ENCODE measurements at regions not wholly inside any gene's neighbourhood (a gene's known extent, or its start where the extent isn't known, plus 50 kb on each side); places are given as distances from the start of the nearest gene placed in this dataset.

GRCh38 chr16:88292007-88292970 is 90.5 kb upstream of the ZNF469 start:
- no peak for DNase-seq

- no peak for DNase-seq
These were observed 89.7 kb upstream of the ZNF469 start for GRCh38 chr16:88293097-88293496.

GRCh38 chr16:88295671-88296436 is 86.9 kb upstream of the ZNF469 start:
- no peak for DNase-seq

DNA sequence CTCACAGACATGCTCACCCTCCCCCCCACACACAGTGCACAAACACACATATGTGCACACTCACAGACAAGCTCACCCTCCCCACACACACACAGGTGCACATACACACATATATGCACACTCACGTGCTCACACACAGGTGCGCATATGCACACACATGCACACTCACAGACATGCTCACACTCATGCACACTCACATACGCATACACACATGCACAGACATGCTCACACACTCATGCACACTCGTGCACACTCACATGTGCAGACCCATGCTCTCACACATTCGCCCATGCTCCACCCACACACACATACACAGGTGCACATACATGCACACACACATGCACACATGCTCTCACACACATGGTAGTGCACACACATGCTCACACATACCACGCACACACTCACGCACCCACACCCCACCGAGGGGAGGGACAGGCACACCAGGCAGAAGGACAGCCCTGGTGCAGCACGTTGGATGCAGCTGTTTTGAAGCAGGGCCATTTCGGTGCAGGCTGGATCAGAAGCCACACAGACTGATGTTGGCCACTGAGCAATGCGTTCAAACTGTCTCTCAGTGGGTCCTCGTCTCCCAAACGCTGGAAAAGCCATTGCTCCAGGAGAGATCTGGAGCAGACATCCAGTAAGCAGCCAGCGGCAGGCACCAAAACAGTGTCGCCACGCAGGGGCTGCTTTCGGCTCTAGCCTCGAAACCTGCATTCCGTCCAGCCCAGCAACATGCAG is 86.2 kb upstream of the ZNF469 start:
- no peak for DNase-seq

DNA sequence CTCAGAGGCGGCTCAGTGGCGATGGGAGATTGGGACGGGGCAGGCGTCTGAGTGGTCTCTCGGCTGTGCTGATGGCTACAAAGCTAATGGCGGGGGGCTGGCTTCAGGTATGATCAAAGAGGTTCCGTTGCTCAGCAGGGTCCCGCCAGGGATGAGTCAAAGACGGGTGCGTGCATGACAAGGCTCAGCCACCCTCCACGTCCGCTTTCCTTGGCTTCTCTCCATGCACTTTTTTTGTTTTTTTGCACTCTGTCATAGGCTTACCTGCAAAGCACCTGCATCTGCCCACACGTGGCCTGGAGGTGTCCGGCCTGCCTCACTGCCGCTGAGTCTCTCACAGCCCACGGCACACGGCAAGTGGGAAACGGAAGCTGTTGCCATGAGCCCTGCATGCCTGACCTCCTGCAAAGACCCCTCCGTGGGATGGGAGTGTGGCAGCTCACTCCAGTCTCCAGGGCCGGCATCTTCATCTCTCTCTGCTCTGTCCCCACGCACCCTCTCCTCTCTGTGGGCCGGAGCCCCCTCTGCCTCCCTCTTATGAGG is 85.5 kb upstream of the ZNF469 start:
- no peak for DNase-seq

DNA sequence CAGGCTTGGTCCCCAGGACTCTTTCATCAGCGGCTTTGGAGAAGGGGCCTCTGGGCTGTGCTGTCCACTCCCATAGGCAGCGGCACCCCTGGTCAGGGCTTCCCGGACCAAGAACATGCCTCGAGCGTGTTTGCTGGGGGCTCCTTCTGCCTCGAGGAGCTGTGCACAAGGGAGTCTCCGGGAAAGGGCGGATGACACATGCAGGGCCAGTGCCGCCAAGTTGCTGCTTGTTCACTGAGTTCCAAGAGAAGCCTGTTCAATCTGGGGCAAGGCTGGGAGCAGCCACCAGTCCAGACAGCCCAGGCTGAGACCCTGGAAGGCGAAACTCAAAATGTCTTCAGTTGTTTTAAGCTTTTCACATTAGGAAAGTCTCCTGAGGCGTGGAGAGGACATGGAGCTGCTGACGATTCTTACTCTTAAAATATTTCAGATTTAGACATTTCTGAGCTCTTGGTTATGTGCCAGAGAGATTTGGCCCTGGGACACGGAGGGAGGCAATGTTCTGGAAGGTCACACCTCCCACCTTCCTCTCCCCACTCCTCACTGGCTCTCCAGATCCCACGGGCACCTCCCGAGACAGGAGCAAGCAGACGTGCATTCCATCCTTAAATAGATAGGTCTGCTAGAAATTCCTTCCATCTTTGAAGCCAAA is 84.5 kb upstream of the ZNF469 start:
- no peak for DNase-seq

GRCh38 chr16:88298833-88299745 is 83.7 kb upstream of the ZNF469 start:
- DNase-seq: no peak

- DNase-seq: no peak
These were observed 82.9 kb upstream of the ZNF469 start for GRCh38 chr16:88299751-88300462.

DNA sequence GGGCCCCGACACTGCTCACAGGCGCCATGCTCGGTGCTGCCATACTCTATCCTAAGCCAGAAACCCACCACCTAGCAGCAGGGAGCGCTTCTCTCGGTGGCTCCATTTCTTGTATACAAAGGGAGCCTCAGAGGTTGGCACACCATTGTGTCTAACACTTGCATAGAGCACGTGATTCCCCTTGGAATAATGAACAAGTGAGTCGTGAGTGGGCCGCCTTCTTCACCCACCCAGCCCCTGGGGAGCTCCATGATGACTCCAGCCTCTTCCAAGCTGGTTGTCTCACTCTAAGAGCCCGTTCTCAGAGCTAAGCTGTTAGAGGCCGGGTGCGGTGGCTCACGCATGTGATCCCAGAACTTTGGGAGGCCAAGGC is 82.3 kb upstream of the ZNF469 start:
- DNase-seq: no peak

DNA sequence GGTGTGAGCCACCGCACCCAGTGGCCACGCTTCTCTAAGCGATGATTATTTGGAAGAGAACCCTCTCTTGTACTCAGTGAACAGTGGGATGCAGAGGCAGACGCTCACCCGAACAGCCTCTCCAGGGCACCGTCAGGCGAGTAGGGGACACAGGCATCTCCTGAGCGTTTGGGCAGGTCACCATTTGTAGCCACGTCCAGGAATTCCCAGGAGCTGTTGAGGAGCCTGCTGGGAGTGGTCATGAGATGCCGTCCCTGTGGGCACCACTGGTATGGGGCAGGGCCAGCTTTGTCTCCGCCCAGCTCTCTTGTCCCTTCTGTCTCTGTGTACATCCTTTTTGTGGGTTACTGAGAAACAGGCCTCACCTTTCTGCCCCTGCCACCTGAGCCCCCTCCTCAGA is 81.3 kb upstream of the ZNF469 start:
- no peak for DNase-seq

DNA sequence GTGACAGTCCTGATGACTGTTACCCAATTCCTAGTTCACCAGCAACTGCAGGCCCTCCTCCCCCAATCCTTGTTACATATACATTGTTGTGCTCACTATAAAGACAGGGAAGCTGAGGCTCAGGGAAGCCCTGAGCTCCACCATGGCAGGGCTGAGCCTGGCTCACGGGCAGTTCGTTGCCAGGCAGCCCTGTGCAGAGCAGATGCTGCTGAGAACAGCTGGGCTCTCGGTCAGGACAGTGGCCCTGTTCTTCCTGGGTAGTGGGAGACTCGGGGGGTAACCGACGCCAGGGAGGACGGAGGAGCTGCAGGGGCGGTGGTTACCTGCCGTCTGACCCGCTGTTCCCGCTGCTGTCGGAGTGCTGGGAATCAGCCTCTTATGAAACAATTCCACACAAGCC is 80.9 kb upstream of the ZNF469 start:
- no peak for DNase-seq

DNA sequence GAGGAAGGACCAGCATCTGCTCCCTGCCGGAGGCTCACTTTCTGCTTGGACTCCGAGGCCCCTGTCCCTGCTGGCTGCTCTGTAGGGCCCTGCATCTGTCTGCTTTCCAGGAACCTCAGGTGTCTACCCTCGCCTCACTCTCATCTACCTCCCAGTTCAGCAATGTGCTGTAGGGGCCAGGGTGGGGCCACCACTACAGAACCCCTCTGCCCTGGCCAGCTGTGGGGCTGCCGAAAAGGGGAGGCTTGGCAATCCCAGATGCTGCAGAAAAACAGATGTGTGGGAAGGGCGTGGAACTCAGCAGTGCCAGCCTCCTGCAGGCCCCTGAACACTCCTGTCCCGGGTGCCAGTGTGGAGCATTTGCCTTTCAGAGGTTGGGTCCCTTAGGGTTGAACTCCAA is 80.1 kb upstream of the ZNF469 start:
- DNase-seq: no peak

DNA sequence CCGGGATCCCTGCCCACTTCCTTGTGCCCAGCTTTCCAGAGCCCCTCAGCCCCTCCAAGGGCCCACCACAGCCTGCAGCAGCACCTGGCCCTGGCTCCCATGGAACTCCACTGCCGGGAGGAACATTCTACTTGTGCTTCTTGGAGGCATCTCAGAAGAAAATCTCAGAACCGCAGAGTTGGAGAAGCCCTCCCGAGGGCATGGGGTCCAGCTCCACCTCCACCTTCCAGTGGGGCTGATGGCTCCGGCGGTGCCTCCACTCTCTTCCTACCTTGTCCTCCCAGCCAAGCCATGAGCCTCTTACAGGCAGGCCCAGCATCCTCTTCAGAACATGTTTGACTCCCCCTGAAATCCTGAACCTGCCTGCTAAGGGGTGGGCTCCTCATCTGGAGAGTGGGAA is 79.4 kb upstream of the ZNF469 start:
- DNase-seq: no peak

DNA sequence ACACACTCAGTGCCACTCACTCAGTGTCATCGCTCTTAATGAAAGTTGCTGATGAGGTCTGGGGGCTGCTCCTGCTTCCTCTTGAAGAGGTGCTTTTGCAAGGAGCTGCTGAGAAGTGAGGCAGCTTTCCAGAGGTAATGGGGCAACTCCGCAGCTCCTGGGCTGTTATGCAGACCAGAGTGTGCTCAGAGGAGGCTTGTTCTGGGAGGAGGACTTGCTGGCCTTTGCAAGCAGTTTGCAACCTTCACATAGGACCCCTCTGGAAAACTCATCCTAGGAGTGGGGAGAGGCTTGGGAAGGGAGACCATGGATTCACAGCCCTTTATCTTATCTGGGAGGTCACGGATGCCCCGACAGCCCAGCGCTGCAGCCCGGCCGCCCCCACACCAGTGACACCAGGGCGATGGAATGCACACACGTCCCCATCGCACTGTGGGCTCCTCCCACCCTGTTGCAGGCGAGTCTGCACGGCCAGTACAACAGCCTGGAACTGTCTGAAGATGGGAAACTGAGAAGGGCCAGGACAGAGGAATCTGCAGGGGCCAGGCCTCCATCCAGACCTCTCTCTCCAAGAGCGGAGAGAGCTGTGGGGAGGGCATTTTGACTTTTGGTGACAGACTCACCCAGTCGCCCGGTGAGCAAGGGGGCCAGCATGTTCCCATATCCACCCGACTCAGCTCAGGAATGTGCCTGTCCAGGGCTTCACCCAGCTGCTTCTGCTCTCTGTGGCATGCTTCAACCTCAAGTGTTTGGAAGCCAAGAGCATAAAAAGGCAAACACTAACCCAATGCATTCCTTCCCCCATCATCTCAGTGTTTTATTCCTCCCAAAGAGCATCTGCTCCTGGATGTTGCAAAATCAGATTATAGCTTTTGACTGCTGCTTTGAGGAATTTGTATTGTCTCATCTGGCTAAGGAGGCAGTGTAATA is 78.6 kb upstream of the ZNF469 start:
- DNase-seq: no peak

- DNase-seq: no peak
These were observed 77.6 kb upstream of the ZNF469 start for GRCh38 chr16:88305176-88305575.

DNA sequence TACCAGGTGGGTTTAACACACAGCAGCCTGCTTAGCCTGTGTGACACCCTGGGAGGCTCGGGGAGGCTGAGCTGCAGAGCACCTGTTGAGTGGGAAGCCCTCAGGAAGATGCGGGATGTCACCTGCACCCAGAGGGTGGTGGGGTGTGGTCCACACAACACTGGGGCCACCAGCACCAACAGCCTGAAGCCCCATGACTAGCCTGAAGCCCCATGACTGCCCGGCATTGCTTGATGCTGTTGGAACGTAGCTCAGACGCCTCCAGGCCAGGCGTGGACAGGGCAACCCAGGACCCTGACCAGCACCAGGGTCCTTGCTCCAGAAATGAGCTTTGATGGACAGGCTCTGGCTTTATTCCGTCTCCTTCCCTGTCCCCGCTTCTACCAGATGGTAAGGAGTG is 76.3 kb upstream of the ZNF469 start:
- no peak for DNase-seq

GRCh38 chr16:88306860-88307545 is 75.8 kb upstream of the ZNF469 start:
- DNase-seq: no peak

GRCh38 chr16:88308441-88309173 is 74.2 kb upstream of the ZNF469 start:
- no peak for DNase-seq

Measured in CD4-positive, alpha-beta T cell treated with Interleukin-6 for 4 hours (primary cell).